ENCODE measurements at regions not wholly inside any gene's neighbourhood (a gene's known extent, or its start where the extent isn't known, plus 50 kb on each side); places are given as distances from the start of the nearest gene placed in this dataset.

- TF ChIP-seq CTCF (IDR thresholded peaks at IDR 0.05): no peak
- no peak for TF ChIP-seq POLR2A (IDR thresholded peaks at IDR 0.05)
- no peak for TF ChIP-seq POLR2AphosphoS5 (IDR thresholded peaks at IDR 0.05; ENCODE audit: insufficient read depth in 1 of 2, low read depth in 1 of 2)
Observed at GRCh38 chr16:66231452-66232160, 134.9 kb upstream of the CDH5 start.
